HG03565 (cell line): ENCODE measurements at regions not wholly inside any gene's neighbourhood (a gene's known extent, or its start where the extent isn't known, plus 50 kb on each side); places are given as distances from the start of the nearest gene placed in this dataset.
"Not testable (repeated sequence)": the region's sequence is repeated elsewhere in the genome, so short reads cannot be mapped to it uniquely, and the experiment has no call there.

ENCODE experiments used
- ATAC-seq: cut with Tn5 transposase; IDR thresholded peaks from one replicate; pipeline ENCODE4 v1.9.1; 2021; ENCODE audit warnings: mild to moderate bottlenecking, moderate library complexity; ENCODE audit not compliant: unreplicated experiment

- no peak for ATAC-seq
Observed at GRCh38 chr2:21814588-21815149, 690.9 kb downstream of the TDRD15 start.

GRCh38 chr2:21818212-21818795 lies 694.5 kb downstream of the TDRD15 start:
- ATAC-seq: no peak

GRCh38 chr2:21819454-21819853 lies 695.7 kb downstream of the TDRD15 start:
- no peak for ATAC-seq

GRCh38 chr2:21820271-21820670 lies 696.5 kb downstream of the TDRD15 start:
- ATAC-seq: no peak

GRCh38 chr2:21821672-21822227 lies 698.0 kb downstream of the TDRD15 start:
- ATAC-seq: no peak

- ATAC-seq: no peak
Observed at GRCh38 chr2:21822505-21822904, 698.7 kb downstream of the TDRD15 start.

- ATAC-seq: no peak
Observed at GRCh38 chr2:21833767-21834166, 710.0 kb downstream of the TDRD15 start.

- ATAC-seq: no peak
Observed at GRCh38 chr2:21836261-21836660, 712.5 kb downstream of the TDRD15 start.

- no peak for ATAC-seq
Observed at GRCh38 chr2:21836719-21837118, 713.0 kb downstream of the TDRD15 start.

GRCh38 chr2:21837168-21837960 lies 713.6 kb downstream of the TDRD15 start:
- no peak for ATAC-seq

- ATAC-seq: no peak
Observed at GRCh38 chr2:21841341-21841740, 717.6 kb downstream of the TDRD15 start.

GRCh38 chr2:21850367-21850766 lies 726.6 kb downstream of the TDRD15 start:
- not testable (repeated sequence) for ATAC-seq

- no peak for ATAC-seq
Observed at GRCh38 chr2:21854938-21855337, 731.2 kb downstream of the TDRD15 start.

GRCh38 chr2:21856708-21857107 lies 732.9 kb downstream of the TDRD15 start:
- no peak for ATAC-seq

GRCh38 chr2:21860907-21861306 lies 737.1 kb downstream of the TDRD15 start:
- no peak for ATAC-seq

GRCh38 chr2:21866316-21866715 lies 742.5 kb downstream of the TDRD15 start:
- ATAC-seq: no peak

- ATAC-seq: no peak
Observed at GRCh38 chr2:21887881-21888280, 764.1 kb downstream of the TDRD15 start.

GRCh38 chr2:21890041-21890440 lies 766.3 kb downstream of the TDRD15 start:
- ATAC-seq: no peak

- no peak for ATAC-seq
Observed at GRCh38 chr2:21890716-21891115, 766.9 kb downstream of the TDRD15 start.

GRCh38 chr2:21891191-21891590 lies 767.4 kb downstream of the TDRD15 start:
- ATAC-seq: no peak

- no peak for ATAC-seq
Observed at GRCh38 chr2:21892140-21892539, 768.4 kb downstream of the TDRD15 start.

- no peak for ATAC-seq
Observed at GRCh38 chr2:21895200-21895599, 771.4 kb downstream of the TDRD15 start.
